K562 (cell line): ENCODE measurements at regions not wholly inside any gene's neighbourhood (a gene's known extent, or its start where the extent isn't known, plus 50 kb on each side); places are given as distances from the start of the nearest gene placed in this dataset.

Experiments used
- CSDE1 ChIP-seq, 2 experiments: fragments of 450-650 bp; IDR thresholded peaks; 2 replicates each; pipeline ENCODE4 v1.6.1; 2016; ENCODE audit warnings: mild to moderate bottlenecking in 1 of 2
- ETV6 ChIP-seq, 3 experiments: fragments of 150-350 bp in 1 of 3; sonication (generic) in 1 of 3; formaldehyde crosslinking in 1 of 3; IDR thresholded peaks; 2 replicates each; pipeline versions ENCODE4 v1.6.1 to v1.8.0; 2014 to 2022; ENCODE audit warnings: borderline replicate concordance in 2 of 3, low read depth in 2 of 3, antibody characterized with exemption in 1 of 3, low read length in 1 of 3, mild to moderate bottlenecking in 1 of 3, missing genetic modification reagents in 1 of 3
- FIP1L1 ChIP-seq: fragments of 200-400 bp; formaldehyde crosslinking; IDR thresholded peaks from 2 replicates; pipeline ENCODE4 v1.6.1; 2018; ENCODE audit warnings: mild to moderate bottlenecking, low read depth, low read length; ENCODE audit not compliant: poor library complexity, severe bottlenecking
- HSF4 ChIP-seq: fragments of 250-450 bp; sonication (Bioruptor Pico); IDR thresholded peaks from 2 replicates; pipeline ENCODE4 v2.1.2; 2022; ENCODE audit warnings: mild to moderate bottlenecking, moderate library complexity, borderline replicate concordance
- IRF9 ChIP-seq: fragments of 450-650 bp; IDR thresholded peaks from 2 replicates; pipeline ENCODE4 v1.6.1; 2016; ENCODE audit warnings: missing biosample characterization, missing genetic modification characterization
- MEF2A ChIP-seq: IDR thresholded peaks from 2 replicates; pipeline ENCODE4 v1.6.1; 2011; ENCODE audit warnings: low read depth, mild to moderate bottlenecking, low read length, moderate library complexity; ENCODE audit not compliant: control insufficient read depth
- NCOA1 ChIP-seq: fragments of 450-650 bp; IDR thresholded peaks from 2 replicates; pipeline ENCODE4 v1.6.1; 2016; ENCODE audit warnings: low read depth
- SMARCC2 ChIP-seq: fragments of 450-650 bp; IDR thresholded peaks from 2 replicates; pipeline ENCODE4 v1.6.1; 2017; ENCODE audit warnings: antibody characterized with exemption, moderate library complexity, mild to moderate bottlenecking, low read depth
- TCF7 ChIP-seq: sonication (generic); IDR thresholded peaks from 2 replicates; pipeline ENCODE4 v1.6.1; 2016; ENCODE audit warnings: antibody characterized with exemption, borderline replicate concordance
- U2AF2 ChIP-seq: fragments of 200-400 bp; formaldehyde crosslinking; optimal IDR thresholded peaks from 2 replicates; pipeline ENCODE3; 2017; ENCODE audit warnings: low read depth, mild to moderate bottlenecking, low read length
- ZNF639 ChIP-seq, 2 experiments: fragments of 200-800 bp in 1 of 2; sonication (Bioruptor generic) in 1 of 2; sonication (generic) in 1 of 2; formaldehyde crosslinking in 1 of 2; IDR thresholded peaks in 1 of 2; conservative IDR thresholded peaks in 1 of 2; 2 replicates each; pipeline versions ENCODE4 v1.5.0 to v1.6.1; 2016 to 2020; ENCODE audit warnings: missing compliant biosample characterization in 1 of 2, missing genetic modification characterization in 1 of 2, missing genetic modification reagents in 1 of 2
- ZNF830 ChIP-seq: fragments of 250-450 bp; sonication (Bioruptor Pico); IDR thresholded peaks from 2 replicates; pipeline ENCODE4 v1.5.0; 2021; ENCODE audit warnings: mild to moderate bottlenecking
- TF ChIP-seq, protein P1 (sequence below): fragments of 250-450 bp; sonication (Bioruptor Pico); IDR thresholded peaks from 2 replicates; pipeline ENCODE4 v1.4.0; 2020; ENCODE audit warnings: mild to moderate bottlenecking
- TF ChIP-seq, protein P2 (sequence below): sonication (generic); formaldehyde crosslinking; IDR thresholded peaks from 2 replicates; pipeline ENCODE4 v1.8.1; 2023; ENCODE audit warnings: missing genetic modification reagents, mild to moderate bottlenecking, borderline replicate concordance

- TF ChIP-seq, protein P1, sequence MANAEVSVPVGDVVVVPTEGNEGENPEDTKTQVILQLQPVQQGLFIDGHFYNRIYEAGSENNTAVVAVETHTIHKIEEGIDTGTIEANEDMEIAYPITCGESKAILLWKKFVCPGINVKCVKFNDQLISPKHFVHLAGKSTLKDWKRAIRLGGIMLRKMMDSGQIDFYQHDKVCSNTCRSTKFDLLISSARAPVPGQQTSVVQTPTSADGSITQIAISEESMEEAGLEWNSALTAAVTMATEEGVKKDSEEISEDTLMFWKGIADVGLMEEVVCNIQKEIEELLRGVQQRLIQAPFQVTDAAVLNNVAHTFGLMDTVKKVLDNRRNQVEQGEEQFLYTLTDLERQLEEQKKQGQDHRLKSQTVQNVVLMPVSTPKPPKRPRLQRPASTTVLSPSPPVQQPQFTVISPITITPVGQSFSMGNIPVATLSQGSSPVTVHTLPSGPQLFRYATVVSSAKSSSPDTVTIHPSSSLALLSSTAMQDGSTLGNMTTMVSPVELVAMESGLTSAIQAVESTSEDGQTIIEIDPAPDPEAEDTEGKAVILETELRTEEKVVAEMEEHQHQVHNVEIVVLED (CRISPR knock-in tag) = no peak
- TF ChIP-seq ZNF830 (CRISPR knock-in tag) = no peak
- TF ChIP-seq U2AF2 = no peak
- no peak for TF ChIP-seq TCF7
- TF ChIP-seq, protein P2, sequence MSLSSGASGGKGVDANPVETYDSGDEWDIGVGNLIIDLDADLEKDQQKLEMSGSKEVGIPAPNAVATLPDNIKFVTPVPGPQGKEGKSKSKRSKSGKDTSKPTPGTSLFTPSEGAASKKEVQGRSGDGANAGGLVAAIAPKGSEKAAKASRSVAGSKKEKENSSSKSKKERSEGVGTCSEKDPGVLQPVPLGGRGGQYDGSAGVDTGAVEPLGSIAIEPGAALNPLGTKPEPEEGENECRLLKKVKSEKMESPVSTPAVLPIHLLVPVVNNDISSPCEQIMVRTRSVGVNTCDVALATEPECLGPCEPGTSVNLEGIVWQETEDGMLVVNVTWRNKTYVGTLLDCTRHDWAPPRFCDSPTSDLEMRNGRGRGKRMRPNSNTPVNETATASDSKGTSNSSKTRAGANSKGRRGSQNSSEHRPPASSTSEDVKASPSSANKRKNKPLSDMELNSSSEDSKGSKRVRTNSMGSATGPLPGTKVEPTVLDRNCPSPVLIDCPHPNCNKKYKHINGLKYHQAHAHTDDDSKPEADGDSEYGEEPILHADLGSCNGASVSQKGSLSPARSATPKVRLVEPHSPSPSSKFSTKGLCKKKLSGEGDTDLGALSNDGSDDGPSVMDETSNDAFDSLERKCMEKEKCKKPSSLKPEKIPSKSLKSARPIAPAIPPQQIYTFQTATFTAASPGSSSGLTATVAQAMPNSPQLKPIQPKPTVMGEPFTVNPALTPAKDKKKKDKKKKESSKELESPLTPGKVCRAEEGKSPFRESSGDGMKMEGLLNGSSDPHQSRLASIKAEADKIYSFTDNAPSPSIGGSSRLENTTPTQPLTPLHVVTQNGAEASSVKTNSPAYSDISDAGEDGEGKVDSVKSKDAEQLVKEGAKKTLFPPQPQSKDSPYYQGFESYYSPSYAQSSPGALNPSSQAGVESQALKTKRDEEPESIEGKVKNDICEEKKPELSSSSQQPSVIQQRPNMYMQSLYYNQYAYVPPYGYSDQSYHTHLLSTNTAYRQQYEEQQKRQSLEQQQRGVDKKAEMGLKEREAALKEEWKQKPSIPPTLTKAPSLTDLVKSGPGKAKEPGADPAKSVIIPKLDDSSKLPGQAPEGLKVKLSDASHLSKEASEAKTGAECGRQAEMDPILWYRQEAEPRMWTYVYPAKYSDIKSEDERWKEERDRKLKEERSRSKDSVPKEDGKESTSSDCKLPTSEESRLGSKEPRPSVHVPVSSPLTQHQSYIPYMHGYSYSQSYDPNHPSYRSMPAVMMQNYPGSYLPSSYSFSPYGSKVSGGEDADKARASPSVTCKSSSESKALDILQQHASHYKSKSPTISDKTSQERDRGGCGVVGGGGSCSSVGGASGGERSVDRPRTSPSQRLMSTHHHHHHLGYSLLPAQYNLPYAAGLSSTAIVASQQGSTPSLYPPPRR (CRISPR knock-in tag) = no peak
- no peak for TF ChIP-seq SMARCC2
- TF ChIP-seq ETV6 (IDR thresholded peaks at IDR 0.05; ENCODE audit: borderline replicate concordance in 1 of 2, low read depth in 2 of 2, low read length in 1 of 2) = no peak
- no peak for TF ChIP-seq ETV6 (CRISPR knock-in tag; IDR thresholded peaks at IDR 0.05; ENCODE audit: borderline replicate concordance)
- no peak for TF ChIP-seq HSF4 (CRISPR knock-in tag)
- no peak for TF ChIP-seq MEF2A
- TF ChIP-seq FIP1L1 = no peak
- TF ChIP-seq NCOA1 = no peak
- TF ChIP-seq IRF9 (tag) = no peak
- no peak for TF ChIP-seq CSDE1 (IDR thresholded peaks at IDR 0.05)
- no peak for TF ChIP-seq ZNF639 (CRISPR knock-in tag; conservative IDR thresholded peaks at IDR 0.05 in 1 of 2, IDR thresholded peaks at IDR 0.05 in 1 of 2)
These were observed 250.1 kb upstream of the HES1 start (continued) for GRCh38 chr3:193885832-193886231.
